Type B pancreatic cell (in vitro differentiated cells): ENCODE measurements at regions not wholly inside any gene's neighbourhood (a gene's known extent, or its start where the extent isn't known, plus 50 kb on each side); places are given as distances from the start of the nearest gene placed in this dataset.
A peak's percentile ranks its signal among the peaks of the same experiment; 100 is the strongest.

ENCODE experiments used
- DNase-seq: peaks from one replicate; pipeline ENCODE4 v3.0.0; 2021; ENCODE audit warnings: mixed read lengths; ENCODE audit not compliant: unreplicated experiment; ENCODE audit errors: extremely low spot score
- H3K27ac Mint-ChIP-seq: 2 replicates; pipeline ENCODE4 v1.8.0; 2021; ENCODE audit warnings: mild to moderate bottlenecking, mixed read lengths
- H3K27me3 Mint-ChIP-seq: 2 replicates; pipeline ENCODE4 v1.8.0; 2021; ENCODE audit warnings: mixed read lengths
- H3K36me3 Mint-ChIP-seq: 2 replicates; pipeline ENCODE4 v1.8.0; 2021; ENCODE audit warnings: mixed read lengths
- H3K4me1 Mint-ChIP-seq: one replicate; pipeline ENCODE4 v1.8.0; 2021; ENCODE audit warnings: mixed read lengths; ENCODE audit not compliant: unreplicated experiment
- H3K4me3 Mint-ChIP-seq: 2 replicates; pipeline ENCODE4 v1.8.0; 2021; ENCODE audit warnings: mild to moderate bottlenecking, mixed read lengths
- H3K9me3 Mint-ChIP-seq: 2 replicates; pipeline ENCODE4 v1.8.0; 2021; ENCODE audit warnings: mixed read lengths
- TF ChIP-seq, protein P1 (sequence below): fragments of 200-600 bp; sonication (generic); conservative IDR thresholded peaks from 2 replicates; pipeline ENCODE4 v1.5.0; 2021; ENCODE audit warnings: antibody characterized with exemption, mild to moderate bottlenecking

DNA sequence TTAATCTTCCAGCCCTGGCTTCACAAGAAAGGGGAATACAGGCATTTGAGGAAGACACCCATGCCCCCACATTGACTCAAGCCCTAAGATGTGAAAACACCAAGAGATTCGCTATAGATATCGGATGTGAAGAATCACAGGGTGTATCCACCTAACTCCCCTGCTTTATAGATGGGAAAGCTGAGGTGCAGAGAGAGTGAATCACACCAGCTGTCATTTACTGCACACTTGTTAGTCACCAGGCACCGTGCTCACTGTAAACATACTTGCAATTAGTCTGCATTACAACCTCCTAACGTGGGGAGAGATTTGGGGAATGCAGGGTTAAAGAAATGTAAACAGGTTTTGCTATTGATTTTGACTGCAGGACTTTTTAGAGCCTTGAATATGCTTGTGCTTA is 325.5 kb downstream of the C16orf95 start:
- no peaks in the 10 kb centered on the region for H3K36me3 Mint-ChIP-seq
- TF ChIP-seq, protein P1, sequence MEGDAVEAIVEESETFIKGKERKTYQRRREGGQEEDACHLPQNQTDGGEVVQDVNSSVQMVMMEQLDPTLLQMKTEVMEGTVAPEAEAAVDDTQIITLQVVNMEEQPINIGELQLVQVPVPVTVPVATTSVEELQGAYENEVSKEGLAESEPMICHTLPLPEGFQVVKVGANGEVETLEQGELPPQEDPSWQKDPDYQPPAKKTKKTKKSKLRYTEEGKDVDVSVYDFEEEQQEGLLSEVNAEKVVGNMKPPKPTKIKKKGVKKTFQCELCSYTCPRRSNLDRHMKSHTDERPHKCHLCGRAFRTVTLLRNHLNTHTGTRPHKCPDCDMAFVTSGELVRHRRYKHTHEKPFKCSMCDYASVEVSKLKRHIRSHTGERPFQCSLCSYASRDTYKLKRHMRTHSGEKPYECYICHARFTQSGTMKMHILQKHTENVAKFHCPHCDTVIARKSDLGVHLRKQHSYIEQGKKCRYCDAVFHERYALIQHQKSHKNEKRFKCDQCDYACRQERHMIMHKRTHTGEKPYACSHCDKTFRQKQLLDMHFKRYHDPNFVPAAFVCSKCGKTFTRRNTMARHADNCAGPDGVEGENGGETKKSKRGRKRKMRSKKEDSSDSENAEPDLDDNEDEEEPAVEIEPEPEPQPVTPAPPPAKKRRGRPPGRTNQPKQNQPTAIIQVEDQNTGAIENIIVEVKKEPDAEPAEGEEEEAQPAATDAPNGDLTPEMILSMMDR, result no peak
- H3K27ac Mint-ChIP-seq, result no peak overlapping the region
- H3K27me3 Mint-ChIP-seq, result peaks cover 72% of the 10 kb centered on the region
- no peak for DNase-seq
- H3K9me3 Mint-ChIP-seq, result no peaks in the 10 kb centered on the region
- H3K4me3 Mint-ChIP-seq, result no peak overlapping the region
- H3K4me1 Mint-ChIP-seq, result peaks cover 58% of the 10 kb centered on the region

DNA sequence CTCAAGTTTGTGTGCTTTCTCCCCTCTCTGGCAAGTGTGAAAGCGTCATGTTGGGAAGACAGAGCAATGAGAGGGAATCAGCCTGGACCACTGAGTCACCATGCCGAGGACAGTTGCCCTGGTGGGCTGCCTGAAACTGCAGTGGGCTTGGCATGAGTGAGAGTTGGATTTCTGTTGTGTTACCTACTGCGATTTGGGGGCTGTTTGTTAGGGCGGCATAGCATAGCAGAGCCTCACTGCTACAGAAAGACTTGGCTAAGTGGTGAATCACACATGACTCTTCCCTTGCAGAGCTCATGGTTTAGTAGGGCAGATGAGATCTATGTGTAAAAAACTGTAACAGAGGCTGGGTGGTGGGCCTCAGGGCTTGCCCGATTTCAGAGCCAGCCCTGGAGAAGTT is 324.6 kb downstream of the C16orf95 start:
- H3K27ac Mint-ChIP-seq, result no peak overlapping the region
- TF ChIP-seq, protein P1, result no peak
- no peaks in the 10 kb centered on the region for H3K36me3 Mint-ChIP-seq
- DNase-seq, result no peak
- H3K4me3 Mint-ChIP-seq, result no peak overlapping the region
- no peaks in the 10 kb centered on the region for H3K9me3 Mint-ChIP-seq
- H3K27me3 Mint-ChIP-seq, result peaks cover 74% of the 10 kb centered on the region
- peaks cover 57% of the 10 kb centered on the region for H3K4me1 Mint-ChIP-seq

DNA sequence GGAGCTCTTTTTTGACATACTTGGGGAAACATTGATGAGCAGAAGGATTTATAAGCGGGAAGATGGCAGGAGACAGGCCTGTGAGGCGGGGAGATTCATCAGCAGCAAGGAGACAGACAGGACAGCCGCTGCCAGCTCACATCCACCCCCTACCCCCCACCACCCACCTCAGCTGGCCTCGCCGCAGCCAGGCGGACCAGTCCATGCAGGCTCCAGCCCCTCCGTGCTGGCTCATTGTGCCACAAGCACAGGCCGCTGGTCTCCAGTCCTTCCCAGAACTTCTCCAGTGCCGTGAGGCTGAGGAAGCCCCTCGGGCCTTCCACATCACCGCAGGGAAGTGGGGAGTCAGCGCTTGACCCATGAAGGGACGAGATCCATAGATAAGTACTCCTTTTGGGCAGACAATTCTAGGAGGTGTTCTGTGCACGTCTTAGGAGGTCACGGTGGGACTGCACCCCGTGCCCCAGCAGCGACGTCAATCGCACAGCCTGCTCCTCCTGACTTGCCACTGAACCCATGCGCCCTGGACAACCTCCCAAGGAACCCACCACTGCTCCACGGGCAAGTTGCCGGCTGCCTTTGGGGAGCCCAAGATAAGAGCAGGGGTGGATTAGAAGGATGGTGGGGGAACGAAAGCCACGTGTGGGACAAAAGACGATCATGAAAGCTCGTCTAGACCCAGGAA is 323.6 kb downstream of the C16orf95 start:
- Mint-ChIP-seq H3K4me3 (no peak overlapping the region), H3K4me1 (peaks cover 48% of the 10 kb centered on the region), H3K27ac (no peak overlapping the region), H3K36me3 (no peaks in the 10 kb centered on the region), H3K9me3 (no peaks in the 10 kb centered on the region), H3K27me3 (peaks cover 70% of the 10 kb centered on the region)
- no peak for DNase-seq
- TF ChIP-seq, protein P1, result no peak

DNA sequence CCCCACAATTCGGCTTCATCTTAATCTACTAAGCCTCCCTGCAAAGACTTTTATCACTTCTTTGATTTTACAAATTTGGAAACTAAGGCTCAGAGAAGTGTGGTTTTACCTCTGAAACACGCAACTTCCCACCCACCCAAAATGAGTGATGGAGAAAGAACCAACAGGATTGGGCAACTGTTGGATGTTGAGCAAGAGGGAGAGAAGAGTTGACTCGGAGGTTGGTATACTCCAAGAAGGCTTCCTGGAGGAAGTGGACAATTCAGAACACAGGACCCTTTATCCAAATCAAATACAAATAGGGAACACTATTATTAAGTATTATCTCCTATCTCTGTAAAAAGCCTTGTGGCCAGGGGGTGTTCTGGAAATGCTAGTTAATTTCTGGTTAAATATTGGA is 323.0 kb downstream of the C16orf95 start:
- Mint-ChIP-seq H3K9me3 (no peaks in the 10 kb centered on the region), H3K27ac (no peak overlapping the region)
- no peak for DNase-seq

DNA sequence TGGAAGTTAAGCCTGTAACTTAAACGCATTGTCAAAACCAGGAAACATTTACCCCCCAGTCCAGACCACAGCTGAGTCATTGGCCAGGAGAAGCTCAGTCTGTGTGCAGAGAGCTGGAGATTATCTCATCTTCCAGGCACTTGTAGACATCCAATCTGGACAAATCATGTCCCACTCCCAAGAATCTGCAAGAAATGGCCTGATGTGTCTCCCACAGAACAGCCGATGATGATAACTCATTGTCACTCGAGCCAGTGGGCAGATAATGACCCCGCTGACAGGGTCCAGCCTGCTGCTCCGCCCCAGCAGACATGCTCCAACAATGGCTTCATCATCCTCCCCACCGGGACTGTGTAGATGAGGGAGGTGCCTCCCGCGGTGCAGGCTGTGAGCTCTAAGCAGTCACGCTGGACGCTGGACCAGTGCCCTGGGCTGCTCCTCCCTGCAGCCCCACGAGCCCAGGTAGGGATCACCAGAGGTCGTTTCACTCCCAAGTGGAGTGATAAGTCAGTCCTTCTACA is 322.5 kb downstream of the C16orf95 start:
- no peak for DNase-seq
- H3K36me3 Mint-ChIP-seq, result no peaks in the 10 kb centered on the region
- peak overlapping the region; percentile 33 for H3K27ac Mint-ChIP-seq
- no peaks in the 10 kb centered on the region for H3K9me3 Mint-ChIP-seq
- H3K27me3 Mint-ChIP-seq, result peaks cover 66% of the 10 kb centered on the region
- TF ChIP-seq, protein P1, result no peak
- peak overlapping the region; percentile 36 for H3K4me3 Mint-ChIP-seq
- peaks cover 48% of the 10 kb centered on the region for H3K4me1 Mint-ChIP-seq

More for the DNA sequence above, 323.0 kb downstream of the C16orf95 start:
- Mint-ChIP-seq H3K27me3 (peaks cover 69% of the 10 kb centered on the region), H3K4me1 (peaks cover 48% of the 10 kb centered on the region), H3K4me3 (no peak overlapping the region), H3K36me3 (no peaks in the 10 kb centered on the region)
- TF ChIP-seq, protein P1, result no peak
